ENCODE measurements at regions not wholly inside any gene's neighbourhood (a gene's known extent, or its start where the extent isn't known, plus 50 kb on each side); places are given as distances from the start of the nearest gene placed in this dataset.
"Not testable (repeated sequence)": the region's sequence is repeated elsewhere in the genome, so short reads cannot be mapped to it uniquely, and the experiment has no call there.

DNA sequence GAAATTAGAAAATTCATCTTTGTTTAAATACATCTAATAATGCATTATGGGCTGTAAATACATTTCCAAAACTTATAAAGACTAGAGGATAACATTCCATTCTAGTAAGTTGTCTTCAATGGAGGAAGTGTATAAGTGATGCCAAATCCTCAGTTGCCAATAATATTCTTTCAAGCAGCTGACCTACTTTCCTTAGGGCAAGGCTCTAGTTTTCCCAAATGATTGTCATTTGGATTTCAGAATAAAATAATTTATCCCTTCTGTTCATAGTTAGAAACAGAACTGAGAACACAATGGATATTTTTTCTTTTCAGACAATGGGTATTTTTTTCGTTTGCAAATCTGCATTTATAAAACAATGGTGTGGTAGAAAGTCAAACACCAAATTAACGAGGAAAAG, 354.9 kb upstream of the ADAMTS5 start:
- Mint-ChIP-seq H3K9me3 (peaks cover 11% of the 10 kb centered on the region), H3K27me3 (ENCODE audit: low read depth) (no peaks in the 10 kb centered on the region), H3K36me3 (no peaks in the 10 kb centered on the region), H3K4me3 (no peak overlapping the region), H3K27ac (no peak overlapping the region), H3K4me1 (no peaks in the 10 kb centered on the region)
- TF ChIP-seq, protein P1, sequence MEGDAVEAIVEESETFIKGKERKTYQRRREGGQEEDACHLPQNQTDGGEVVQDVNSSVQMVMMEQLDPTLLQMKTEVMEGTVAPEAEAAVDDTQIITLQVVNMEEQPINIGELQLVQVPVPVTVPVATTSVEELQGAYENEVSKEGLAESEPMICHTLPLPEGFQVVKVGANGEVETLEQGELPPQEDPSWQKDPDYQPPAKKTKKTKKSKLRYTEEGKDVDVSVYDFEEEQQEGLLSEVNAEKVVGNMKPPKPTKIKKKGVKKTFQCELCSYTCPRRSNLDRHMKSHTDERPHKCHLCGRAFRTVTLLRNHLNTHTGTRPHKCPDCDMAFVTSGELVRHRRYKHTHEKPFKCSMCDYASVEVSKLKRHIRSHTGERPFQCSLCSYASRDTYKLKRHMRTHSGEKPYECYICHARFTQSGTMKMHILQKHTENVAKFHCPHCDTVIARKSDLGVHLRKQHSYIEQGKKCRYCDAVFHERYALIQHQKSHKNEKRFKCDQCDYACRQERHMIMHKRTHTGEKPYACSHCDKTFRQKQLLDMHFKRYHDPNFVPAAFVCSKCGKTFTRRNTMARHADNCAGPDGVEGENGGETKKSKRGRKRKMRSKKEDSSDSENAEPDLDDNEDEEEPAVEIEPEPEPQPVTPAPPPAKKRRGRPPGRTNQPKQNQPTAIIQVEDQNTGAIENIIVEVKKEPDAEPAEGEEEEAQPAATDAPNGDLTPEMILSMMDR (IDR thresholded peaks at IDR 0.05; ENCODE audit: unreplicated experiment) = no peak
- DNase-seq (ENCODE audit: low spot score in 2 of 2, unreplicated experiment in 2 of 2) = no peak

DNA sequence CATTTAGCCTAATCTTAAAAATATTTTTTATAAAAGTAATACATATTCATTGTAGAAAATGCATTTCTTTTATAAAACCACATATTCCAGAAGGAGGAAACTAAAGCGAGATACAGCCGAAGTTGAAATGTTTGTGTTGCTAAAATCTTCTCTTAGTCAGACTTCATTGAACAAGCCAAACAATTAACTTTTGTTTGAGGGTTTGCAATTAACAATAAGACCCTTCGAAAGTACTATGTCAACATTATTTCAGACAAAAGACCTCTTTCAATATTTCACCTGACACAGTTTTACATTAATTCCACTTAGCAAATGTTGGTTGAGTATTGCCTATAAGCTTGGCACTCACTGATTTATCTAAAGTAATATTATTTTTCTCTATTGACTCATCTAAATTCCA, 354.0 kb upstream of the ADAMTS5 start:
- H3K9me3 Mint-ChIP-seq = peaks cover 18% of the 10 kb centered on the region
- no peaks in the 10 kb centered on the region for H3K27me3 Mint-ChIP-seq (ENCODE audit: low read depth)
- H3K36me3 Mint-ChIP-seq = no peaks in the 10 kb centered on the region
- TF ChIP-seq, protein P1 (IDR thresholded peaks at IDR 0.05; ENCODE audit: unreplicated experiment) = no peak
- H3K27ac Mint-ChIP-seq = no peak overlapping the region
- no peak overlapping the region for H3K4me3 Mint-ChIP-seq
- DNase-seq (ENCODE audit: low spot score in 2 of 2, unreplicated experiment in 2 of 2) = no peak
- no peaks in the 10 kb centered on the region for H3K4me1 Mint-ChIP-seq

DNA sequence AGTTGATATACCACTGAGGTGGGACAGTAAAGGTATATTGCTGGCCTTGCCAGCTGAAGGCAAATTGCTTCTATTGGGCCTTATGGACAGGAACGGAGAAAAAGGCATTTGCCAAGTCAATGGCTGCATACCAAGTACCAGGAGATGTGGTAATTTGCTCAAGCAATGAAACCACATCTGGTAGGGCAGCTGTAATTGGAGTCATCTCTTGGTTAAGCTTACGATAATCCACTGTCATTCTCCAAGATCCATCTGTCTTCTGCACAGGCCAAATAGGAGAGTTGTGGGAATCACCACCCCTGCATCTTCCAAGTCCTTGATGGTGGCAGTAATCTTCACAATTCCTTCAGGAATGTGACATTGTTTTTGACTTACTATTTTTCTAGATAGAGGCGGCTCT, 350.7 kb upstream of the ADAMTS5 start:
- H3K9me3 Mint-ChIP-seq = peaks cover 43% of the 10 kb centered on the region
- not testable (repeated sequence) for DNase-seq (ENCODE audit: low spot score in 2 of 2, unreplicated experiment in 2 of 2); H3K4me1 Mint-ChIP-seq; H3K27me3 Mint-ChIP-seq (ENCODE audit: low read depth); H3K27ac Mint-ChIP-seq; H3K4me3 Mint-ChIP-seq; H3K36me3 Mint-ChIP-seq

DNA sequence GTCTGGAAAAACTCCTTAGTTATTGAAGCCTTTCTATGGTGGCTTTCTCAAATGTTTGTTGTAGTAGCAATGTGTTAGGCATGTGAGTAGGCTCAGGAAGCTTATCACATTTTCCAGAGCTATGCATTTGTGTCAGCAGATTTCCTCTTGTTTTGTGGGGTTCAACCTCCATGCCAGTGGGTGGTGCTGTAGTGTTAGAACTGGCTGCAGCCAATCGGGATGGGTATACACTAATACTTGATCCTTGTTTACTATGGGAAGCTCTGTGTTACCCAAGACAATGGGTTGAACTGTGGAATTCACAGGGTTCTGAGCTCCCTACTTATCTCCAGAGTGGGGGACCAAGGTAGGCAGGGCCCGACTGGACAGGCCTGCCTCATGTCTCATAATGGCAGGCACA, 348.5 kb upstream of the ADAMTS5 start:
- H3K4me3 Mint-ChIP-seq = no peak overlapping the region
- H3K36me3 Mint-ChIP-seq = no peaks in the 10 kb centered on the region
- H3K27me3 Mint-ChIP-seq (ENCODE audit: low read depth) = no peaks in the 10 kb centered on the region
- TF ChIP-seq, protein P1 (IDR thresholded peaks at IDR 0.05; ENCODE audit: unreplicated experiment) = no peak
- DNase-seq (ENCODE audit: low spot score in 2 of 2, unreplicated experiment in 2 of 2) = no peak
- H3K4me1 Mint-ChIP-seq = no peaks in the 10 kb centered on the region
- H3K27ac Mint-ChIP-seq = no peak overlapping the region
- H3K9me3 Mint-ChIP-seq = peaks cover 57% of the 10 kb centered on the region

DNA sequence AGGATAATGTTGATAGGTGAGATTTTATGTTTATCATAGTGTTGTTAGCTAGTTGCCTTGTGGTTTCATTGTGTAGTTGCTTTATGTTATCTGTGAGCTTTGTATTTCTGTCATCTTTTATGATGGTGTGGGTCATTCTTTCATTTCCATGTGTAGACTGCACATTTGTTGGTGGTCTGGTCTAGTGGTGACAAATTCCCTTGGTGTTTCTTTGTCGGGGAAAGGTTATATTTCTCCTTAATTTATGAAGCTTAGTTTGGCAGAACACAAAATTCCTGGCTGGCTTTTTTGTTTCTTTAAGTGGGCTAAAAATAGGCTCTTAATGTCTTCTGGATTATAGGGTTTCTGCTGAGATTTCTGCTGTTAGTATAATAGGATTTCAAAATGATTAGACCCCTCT, 347.2 kb upstream of the ADAMTS5 start:
- Mint-ChIP-seq H3K36me3 (no peaks in the 10 kb centered on the region), H3K9me3 (peaks cover 54% of the 10 kb centered on the region), H3K4me3 (no peak overlapping the region), H3K27me3 (ENCODE audit: low read depth) (no peaks in the 10 kb centered on the region), H3K4me1 (peaks cover 2% of the 10 kb centered on the region), H3K27ac (no peak overlapping the region)
- TF ChIP-seq, protein P1 (IDR thresholded peaks at IDR 0.05; ENCODE audit: unreplicated experiment) = no peak
- DNase-seq (ENCODE audit: low spot score in 2 of 2, unreplicated experiment in 2 of 2) = no peak

DNA sequence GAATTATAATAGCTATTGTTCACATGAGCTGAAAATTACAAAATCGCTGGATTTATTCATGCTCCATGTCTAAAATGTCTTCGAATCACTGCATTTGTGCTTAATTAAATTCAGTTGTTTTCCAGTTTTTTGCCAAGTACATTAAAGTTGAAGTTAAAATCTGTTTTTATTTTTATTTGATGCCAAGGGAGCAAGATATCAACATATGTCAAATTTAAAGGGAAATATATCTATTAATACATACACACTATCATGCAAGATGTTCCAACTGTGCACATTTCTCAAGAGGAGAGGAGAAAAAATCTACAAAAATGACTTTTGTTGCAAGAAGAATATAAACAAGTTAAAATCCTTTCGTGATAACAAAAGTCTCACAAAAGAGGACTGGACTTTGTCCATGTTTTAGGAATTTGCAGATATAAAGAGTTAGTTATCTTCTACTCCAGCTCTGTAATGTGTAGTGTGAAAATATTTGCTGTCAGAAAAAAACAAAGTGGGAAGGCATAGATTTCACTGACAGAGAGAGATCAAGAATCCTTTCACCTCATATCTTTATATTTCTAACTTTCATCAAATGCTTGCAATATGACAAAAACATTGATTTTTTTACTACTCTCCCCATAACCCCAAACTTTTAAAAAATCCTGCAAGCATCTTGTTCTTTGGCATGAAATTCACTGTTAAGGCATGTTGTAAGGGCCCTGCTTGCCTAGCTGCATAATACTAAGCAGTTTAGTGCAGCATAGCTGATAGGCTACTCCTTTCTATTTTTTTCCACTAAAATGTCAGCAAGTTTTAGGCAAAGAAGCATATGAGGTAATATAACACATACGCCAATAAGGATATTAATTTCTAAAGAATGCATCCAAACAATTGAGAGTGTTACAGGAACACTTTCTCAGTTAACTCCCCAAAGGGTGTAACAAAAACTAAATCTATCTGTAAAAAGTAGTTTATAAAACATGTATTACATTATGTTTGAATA, 340.2 kb upstream of the ADAMTS5 start:
- Mint-ChIP-seq H3K9me3 (peaks cover 16% of the 10 kb centered on the region), H3K4me1 (peaks cover 12% of the 10 kb centered on the region), H3K4me3 (no peak overlapping the region), H3K27me3 (ENCODE audit: low read depth) (no peaks in the 10 kb centered on the region), H3K27ac (peak overlapping the region; percentile 39), H3K36me3 (no peaks in the 10 kb centered on the region)
- TF ChIP-seq, protein P1 (IDR thresholded peaks at IDR 0.05; ENCODE audit: unreplicated experiment) = no peak
- no peak for DNase-seq (ENCODE audit: low spot score in 2 of 2, unreplicated experiment in 2 of 2)

All from mesothelial cell of epicardium (in vitro differentiated cells).